IgD-negative memory B cell (primary cell): ENCODE measurements at regions not wholly inside any gene's neighbourhood (a gene's known extent, or its start where the extent isn't known, plus 50 kb on each side); places are given as distances from the start of the nearest gene placed in this dataset.

Experiments
- H3K27ac Mint-ChIP-seq, 3 donors: one replicate each; pipeline ENCODE4 v1.8.0; 2020 to 2022; ENCODE audit warnings: mild to moderate bottlenecking in 3 of 3, mixed read lengths in 3 of 3, moderate library complexity in 1 of 3
- H3K27me3 Mint-ChIP-seq: one replicate; pipeline ENCODE4 v1.8.0; 2021; ENCODE audit warnings: mixed read lengths
- H3K36me3 Mint-ChIP-seq: one replicate; pipeline ENCODE4 v1.8.0; 2020; ENCODE audit warnings: mild to moderate bottlenecking, mixed read lengths
- H3K4me1 Mint-ChIP-seq, 3 donors: one replicate each; pipeline ENCODE4 v1.8.0; 2020 to 2022; ENCODE audit warnings: mixed read lengths in 3 of 3, mild to moderate bottlenecking in 1 of 3
- H3K4me3 Mint-ChIP-seq, 4 donors: one replicate each; pipeline ENCODE4 v1.8.0; 2020 to 2022; ENCODE audit warnings: mild to moderate bottlenecking in 4 of 4, mixed read lengths in 4 of 4, moderate library complexity in 3 of 4
- H3K9me3 Mint-ChIP-seq, 3 donors: one replicate each; pipeline ENCODE4 v1.8.0; 2020 to 2021; ENCODE audit warnings: mixed read lengths in 3 of 3, mild to moderate bottlenecking in 1 of 3

GRCh38 chr5:5675511-5675910, 253.0 kb downstream of the ICE1 start:
- Mint-ChIP-seq H3K27me3 (no peaks in the 10 kb centered on the region), H3K4me3 (no peak overlapping the region), H3K9me3 (peaks cover 0 to 4% (median 0%) of the 10 kb centered on the region in 3 donors), H3K4me1 (peaks cover 4 to 10% (median 6%) of the 10 kb centered on the region in 3 donors), H3K36me3 (no peaks in the 10 kb centered on the region), H3K27ac (no peak overlapping the region)

- no peaks in the 10 kb centered on the region for H3K36me3 Mint-ChIP-seq
- H3K27me3 Mint-ChIP-seq = peaks cover 4% of the 10 kb centered on the region
- H3K27ac Mint-ChIP-seq = no peak overlapping the region
- no peak overlapping the region for H3K4me3 Mint-ChIP-seq
- no peaks in the 10 kb centered on the region for H3K9me3 Mint-ChIP-seq
- peaks cover 4 to 10% (median 6%) of the 10 kb centered on the region in 3 donors for H3K4me1 Mint-ChIP-seq
Observed at GRCh38 chr5:5671823-5672222, 249.3 kb downstream of the ICE1 start.

GRCh38 chr5:5667136-5667554, 244.7 kb downstream of the ICE1 start:
- peaks cover 5% of the 10 kb centered on the region for H3K36me3 Mint-ChIP-seq
- H3K4me3 Mint-ChIP-seq = no peak overlapping the region

DNA sequence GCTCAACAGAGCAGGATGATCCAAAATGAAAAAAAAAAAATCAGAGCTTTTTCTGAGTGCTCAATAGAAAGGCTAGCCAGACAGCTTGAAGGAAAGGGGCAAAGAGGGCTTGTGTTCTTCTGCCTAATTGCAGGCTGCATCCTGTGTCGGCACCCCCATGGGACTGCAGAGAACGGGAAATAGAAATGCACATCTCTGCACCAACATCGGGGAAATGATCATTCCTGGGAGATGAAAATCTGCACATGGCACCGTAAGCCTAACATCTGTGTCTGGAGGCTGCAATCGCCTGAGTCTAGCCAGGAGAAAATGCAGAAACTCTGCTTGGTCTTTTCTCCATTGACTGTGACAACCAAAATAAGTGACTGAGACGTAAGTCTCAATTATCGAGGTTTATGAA, 243.9 kb downstream of the ICE1 start:
- H3K27ac Mint-ChIP-seq = no peak overlapping the region
- peaks cover 5% of the 10 kb centered on the region for H3K36me3 Mint-ChIP-seq
- H3K27me3 Mint-ChIP-seq = peaks cover 13% of the 10 kb centered on the region
- H3K9me3 Mint-ChIP-seq = peaks cover 0 to 1% (median 0%) of the 10 kb centered on the region in 3 donors
- no peaks in the 10 kb centered on the region for H3K4me1 Mint-ChIP-seq
- H3K4me3 Mint-ChIP-seq = no peak overlapping the region

More at GRCh38 chr5:5667136-5667554, 244.7 kb downstream of the ICE1 start:
- no peaks in the 10 kb centered on the region for H3K4me1 Mint-ChIP-seq
- H3K9me3 Mint-ChIP-seq = peaks cover 0 to 1% (median 0%) of the 10 kb centered on the region in 3 donors
- peaks cover 8% of the 10 kb centered on the region for H3K27me3 Mint-ChIP-seq
- H3K27ac Mint-ChIP-seq = no peak overlapping the region

DNA sequence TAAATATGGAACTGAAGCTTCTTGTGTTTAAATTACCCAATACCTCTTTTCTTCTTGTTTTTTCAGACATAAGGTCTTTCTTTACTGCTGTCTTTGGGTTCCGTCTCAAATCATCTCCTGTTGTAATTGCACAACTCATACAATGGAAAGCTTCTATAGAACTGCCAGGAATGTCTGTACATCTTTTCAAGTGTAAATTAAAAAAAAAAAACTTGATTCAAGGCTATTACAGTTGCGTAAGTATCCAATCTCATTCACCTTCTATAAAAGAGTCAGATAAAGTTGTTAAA, 243.5 kb downstream of the ICE1 start:
- Mint-ChIP-seq H3K4me3 (no peak overlapping the region), H3K36me3 (peaks cover 5% of the 10 kb centered on the region), H3K4me1 (no peaks in the 10 kb centered on the region), H3K27ac (no peak overlapping the region), H3K9me3 (peaks cover 0 to 1% (median 0%) of the 10 kb centered on the region in 3 donors), H3K27me3 (peaks cover 13% of the 10 kb centered on the region)

GRCh38 chr5:5665225-5666075, 243.0 kb downstream of the ICE1 start:
- Mint-ChIP-seq H3K36me3 (peaks cover 5% of the 10 kb centered on the region), H3K9me3 (peaks cover 0 to 1% (median 0%) of the 10 kb centered on the region in 3 donors), H3K4me3 (no peak overlapping the region), H3K27me3 (peaks cover 13% of the 10 kb centered on the region), H3K27ac (no peak overlapping the region), H3K4me1 (peaks cover 0 to 3% (median 0%) of the 10 kb centered on the region in 3 donors)

DNA sequence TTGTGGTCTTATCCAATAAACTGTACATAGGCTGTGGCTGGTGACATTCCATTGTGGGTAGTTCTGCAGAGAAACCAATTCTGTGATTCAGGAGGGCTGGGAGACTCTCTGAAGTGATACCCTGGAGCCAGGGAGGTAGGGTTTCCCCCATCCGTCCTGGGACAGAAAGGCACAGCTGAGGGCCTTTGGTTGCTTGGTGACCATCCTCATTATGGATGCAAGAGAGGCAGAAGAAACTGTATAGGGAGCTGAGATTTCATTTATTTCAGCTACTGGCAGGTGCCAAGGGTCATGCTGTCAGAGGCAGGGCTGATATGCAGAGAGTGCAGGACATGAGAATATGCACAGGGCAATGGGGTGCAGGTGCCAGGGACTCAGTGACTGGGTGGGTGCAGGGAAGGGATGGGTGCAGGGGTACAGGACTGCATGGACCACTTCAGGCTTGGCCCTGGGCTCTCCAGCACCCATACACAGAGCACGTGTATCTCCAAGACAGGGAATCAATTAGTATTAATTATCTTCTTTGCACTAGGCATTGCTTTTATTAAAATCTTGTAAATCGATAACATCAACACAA, 236.5 kb downstream of the ICE1 start:
- H3K4me1 Mint-ChIP-seq = peaks cover 10 to 15% (median 14%) of the 10 kb centered on the region in 3 donors
- H3K27ac Mint-ChIP-seq = no peak overlapping the region
- H3K4me3 Mint-ChIP-seq = peak overlapping the region in 1 of 4 donors; percentile 78
- peaks cover 0 to 3% (median 0%) of the 10 kb centered on the region in 3 donors for H3K9me3 Mint-ChIP-seq
- no peaks in the 10 kb centered on the region for H3K36me3 Mint-ChIP-seq
- H3K27me3 Mint-ChIP-seq = peaks cover 19% of the 10 kb centered on the region

DNA sequence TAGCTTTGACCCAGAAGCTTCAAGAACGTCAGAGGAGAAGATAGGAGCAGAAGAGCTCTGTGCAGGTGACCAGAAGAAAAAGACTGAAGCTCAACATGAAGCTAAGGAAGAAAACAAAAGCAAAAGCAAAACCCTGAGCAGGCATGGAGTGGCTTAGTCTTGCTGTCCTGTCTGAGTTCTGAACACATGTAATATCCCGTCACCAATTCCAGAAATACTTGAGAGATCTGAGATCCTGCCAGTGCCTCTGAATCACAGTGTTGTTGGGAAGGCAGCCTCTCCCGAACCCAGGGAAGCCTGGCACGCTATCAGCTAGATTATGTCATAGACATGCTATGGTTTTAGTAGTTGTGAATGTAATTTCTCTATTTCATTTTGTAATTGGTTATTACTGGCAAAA, 235.7 kb downstream of the ICE1 start:
- Mint-ChIP-seq H3K9me3 (peaks cover 0 to 3% (median 0%) of the 10 kb centered on the region in 3 donors), H3K4me3 (peak overlapping the region in 2 of 4 donors; percentile 53 to 73), H3K4me1 (peaks cover 10 to 15% (median 14%) of the 10 kb centered on the region in 3 donors), H3K27me3 (peaks cover 19% of the 10 kb centered on the region), H3K36me3 (no peaks in the 10 kb centered on the region), H3K27ac (no peak overlapping the region)

DNA sequence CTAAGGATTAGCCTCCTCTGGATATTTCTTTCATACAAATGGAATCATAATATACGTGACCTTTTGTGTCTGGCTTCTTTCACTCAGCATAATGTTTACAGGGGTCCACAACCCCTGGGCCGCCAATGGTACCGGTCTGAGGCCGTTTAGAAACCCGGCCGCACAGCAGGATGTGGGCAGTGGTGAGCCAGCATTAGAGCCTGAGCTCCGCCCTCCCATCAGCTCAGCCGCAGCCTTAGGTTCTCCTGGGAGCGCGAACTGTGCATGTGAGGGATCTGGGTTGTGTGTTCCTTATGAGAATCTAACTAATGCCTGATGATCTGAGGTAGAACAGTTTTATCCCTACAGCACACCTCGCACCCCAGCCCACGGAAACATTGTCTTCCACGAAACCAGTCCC, 229.7 kb downstream of the ICE1 start:
- Mint-ChIP-seq H3K9me3 (peaks cover 0 to 7% (median 1%) of the 10 kb centered on the region in 3 donors), H3K4me3 (no peak overlapping the region), H3K36me3 (no peaks in the 10 kb centered on the region), H3K4me1 (peaks cover 3 to 13% (median 11%) of the 10 kb centered on the region in 3 donors), H3K27ac (no peak overlapping the region), H3K27me3 (peaks cover 2% of the 10 kb centered on the region)

- Mint-ChIP-seq H3K27me3 (peaks cover 2% of the 10 kb centered on the region), H3K36me3 (no peaks in the 10 kb centered on the region), H3K4me3 (no peak overlapping the region), H3K4me1 (peaks cover 3 to 11% (median 11%) of the 10 kb centered on the region in 3 donors), H3K27ac (no peak overlapping the region), H3K9me3 (peaks cover 0 to 7% (median 1%) of the 10 kb centered on the region in 3 donors)
Observed at GRCh38 chr5:5650949-5651348, 228.5 kb downstream of the ICE1 start.

GRCh38 chr5:5650242-5650641, 227.8 kb downstream of the ICE1 start:
- peaks cover 3 to 10% (median 9%) of the 10 kb centered on the region in 3 donors for H3K4me1 Mint-ChIP-seq
- no peak overlapping the region for H3K4me3 Mint-ChIP-seq
- peaks cover 0 to 7% (median 1%) of the 10 kb centered on the region in 3 donors for H3K9me3 Mint-ChIP-seq
- no peak overlapping the region for H3K27ac Mint-ChIP-seq
- H3K36me3 Mint-ChIP-seq = no peaks in the 10 kb centered on the region
- peaks cover under 1% of the 10 kb centered on the region for H3K27me3 Mint-ChIP-seq

- Mint-ChIP-seq H3K36me3 (no peaks in the 10 kb centered on the region), H3K27ac (no peak overlapping the region), H3K4me1 (peaks cover 3 to 10% (median 9%) of the 10 kb centered on the region in 3 donors), H3K27me3 (no peaks in the 10 kb centered on the region), H3K4me3 (no peak overlapping the region), H3K9me3 (peaks cover 0 to 7% (median 1%) of the 10 kb centered on the region in 3 donors)
Observed at GRCh38 chr5:5649641-5650040, 227.2 kb downstream of the ICE1 start.

GRCh38 chr5:5648694-5649093, 226.2 kb downstream of the ICE1 start:
- H3K27ac Mint-ChIP-seq = no peak overlapping the region
- H3K27me3 Mint-ChIP-seq = no peaks in the 10 kb centered on the region
- no peaks in the 10 kb centered on the region for H3K36me3 Mint-ChIP-seq
- peaks cover 3 to 10% (median 9%) of the 10 kb centered on the region in 3 donors for H3K4me1 Mint-ChIP-seq
- H3K9me3 Mint-ChIP-seq = peaks cover 0 to 7% (median 0%) of the 10 kb centered on the region in 3 donors
- peak overlapping the region in 1 of 4 donors; percentile 61 for H3K4me3 Mint-ChIP-seq

DNA sequence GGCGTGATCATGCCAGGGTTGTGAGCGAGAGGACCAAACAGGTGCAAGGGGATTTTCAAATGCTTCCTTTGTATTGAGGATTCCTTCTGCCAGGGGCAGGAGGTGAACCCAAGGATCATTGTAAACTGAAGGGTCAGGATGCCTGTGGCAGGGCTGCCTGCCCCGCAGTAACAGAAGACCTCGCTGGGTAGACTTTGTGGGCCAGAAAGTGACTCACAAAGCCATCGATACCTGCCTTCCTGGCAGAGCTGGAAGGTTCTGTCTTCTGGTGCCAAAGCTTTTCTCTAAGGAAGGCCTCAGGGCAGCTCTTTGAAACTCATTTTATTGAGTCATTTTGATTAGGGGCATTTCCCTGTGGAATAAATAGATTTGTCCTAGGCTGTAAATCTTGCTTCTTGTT, 223.4 kb downstream of the ICE1 start:
- peaks cover 3 to 9% (median 9%) of the 10 kb centered on the region in 3 donors for H3K4me1 Mint-ChIP-seq
- peaks cover 3% of the 10 kb centered on the region for H3K27me3 Mint-ChIP-seq
- no peak overlapping the region for H3K4me3 Mint-ChIP-seq
- no peak overlapping the region for H3K27ac Mint-ChIP-seq
- H3K36me3 Mint-ChIP-seq = no peaks in the 10 kb centered on the region
- peaks cover 0 to 5% (median 0%) of the 10 kb centered on the region in 3 donors for H3K9me3 Mint-ChIP-seq

- no peaks in the 10 kb centered on the region for H3K36me3 Mint-ChIP-seq
- peaks cover 0 to 5% (median 0%) of the 10 kb centered on the region in 3 donors for H3K9me3 Mint-ChIP-seq
- H3K4me3 Mint-ChIP-seq = no peak overlapping the region
- peaks cover 3% of the 10 kb centered on the region for H3K27me3 Mint-ChIP-seq
- peaks cover 1 to 7% (median 5%) of the 10 kb centered on the region in 3 donors for H3K4me1 Mint-ChIP-seq
- H3K27ac Mint-ChIP-seq = no peak overlapping the region
Observed at GRCh38 chr5:5645198-5645597, 222.7 kb downstream of the ICE1 start.
